GM21576 (cell line): ENCODE measurements at regions not wholly inside any gene's neighbourhood (a gene's known extent, or its start where the extent isn't known, plus 50 kb on each side); places are given as distances from the start of the nearest gene placed in this dataset.

Experiments
- ATAC-seq: cut with Tn5 transposase; IDR thresholded peaks from one replicate; pipeline ENCODE4 v1.9.1; 2021; ENCODE audit warnings: mild to moderate bottlenecking, moderate library complexity; ENCODE audit not compliant: unreplicated experiment

DNA sequence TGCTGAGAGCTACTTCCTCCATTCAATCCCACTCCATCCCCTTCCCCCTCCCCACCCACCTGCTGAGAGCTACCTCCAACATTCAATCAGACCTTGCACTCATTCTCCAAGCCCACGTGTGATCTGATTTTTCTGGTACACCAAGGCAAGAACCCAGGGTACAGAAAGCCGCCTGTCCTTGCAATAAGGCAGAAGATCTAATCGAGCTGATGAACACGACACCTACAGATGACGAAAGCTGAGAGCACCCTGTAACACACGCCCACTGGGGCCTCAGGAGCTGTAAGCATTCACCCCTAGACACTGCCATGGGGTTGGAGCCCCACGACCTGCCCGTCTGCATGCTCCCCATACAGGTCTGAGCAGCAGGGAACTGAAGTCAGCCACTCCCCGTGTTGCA, 58.3 kb downstream of the TRIML1 start:
- ATAC-seq: no peak

DNA sequence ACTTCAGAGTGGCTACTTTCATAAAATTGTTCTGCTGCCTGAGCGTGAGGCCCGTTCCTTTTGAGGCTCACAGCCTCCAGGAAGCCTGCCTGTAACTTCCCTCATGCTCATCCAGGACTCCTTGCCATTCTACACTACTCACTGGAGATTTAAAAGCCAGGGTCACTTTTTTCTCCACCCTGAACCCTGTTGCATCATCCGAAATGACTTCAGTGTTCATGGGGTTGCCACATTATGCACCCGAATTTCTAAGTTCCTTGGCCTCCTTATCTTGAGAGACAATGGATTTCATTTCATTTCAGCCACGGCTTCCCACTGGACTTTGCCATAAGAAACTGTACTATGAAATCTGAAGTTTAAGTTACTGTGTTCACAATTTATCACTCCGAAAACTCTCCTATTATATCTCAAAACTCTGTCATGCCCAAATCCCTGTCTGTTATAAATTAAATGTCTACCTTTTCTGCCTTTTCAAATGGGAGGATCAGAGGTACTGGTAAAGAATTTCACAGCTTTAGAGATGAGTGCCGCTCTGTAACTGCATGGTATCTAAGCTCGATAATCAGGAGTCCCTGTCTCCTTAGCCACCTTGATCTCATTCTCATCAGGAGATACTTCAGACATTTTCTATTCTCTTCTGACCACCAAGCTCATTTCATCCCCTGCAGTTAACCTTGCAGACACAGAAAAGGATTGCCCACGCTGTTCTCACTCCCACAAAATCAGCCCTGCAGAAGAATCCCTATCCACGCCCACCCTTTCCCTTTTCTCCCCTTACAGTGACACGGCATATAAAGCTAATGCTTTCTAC, 59.9 kb downstream of the TRIML1 start:
- ATAC-seq: no peak

DNA sequence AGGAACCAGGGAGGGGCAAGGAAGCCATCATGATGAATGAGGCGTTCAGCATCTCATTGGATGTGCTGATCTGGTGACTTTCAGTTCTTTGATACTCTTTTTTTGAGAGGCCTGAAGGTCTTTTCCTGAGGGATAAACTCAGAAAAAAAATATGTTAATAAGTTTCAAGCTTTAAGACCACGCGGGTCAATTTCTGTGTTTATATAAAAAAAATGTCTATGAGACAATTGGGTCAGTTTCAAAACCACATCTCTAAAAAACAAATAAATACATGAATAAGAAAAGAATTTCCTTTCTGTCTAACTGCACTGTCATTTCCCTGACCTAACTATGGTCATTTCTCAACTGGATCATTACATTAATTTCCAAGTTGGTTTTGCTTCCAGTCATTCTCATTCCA, 62.6 kb downstream of the TRIML1 start:
- no peak for ATAC-seq

DNA sequence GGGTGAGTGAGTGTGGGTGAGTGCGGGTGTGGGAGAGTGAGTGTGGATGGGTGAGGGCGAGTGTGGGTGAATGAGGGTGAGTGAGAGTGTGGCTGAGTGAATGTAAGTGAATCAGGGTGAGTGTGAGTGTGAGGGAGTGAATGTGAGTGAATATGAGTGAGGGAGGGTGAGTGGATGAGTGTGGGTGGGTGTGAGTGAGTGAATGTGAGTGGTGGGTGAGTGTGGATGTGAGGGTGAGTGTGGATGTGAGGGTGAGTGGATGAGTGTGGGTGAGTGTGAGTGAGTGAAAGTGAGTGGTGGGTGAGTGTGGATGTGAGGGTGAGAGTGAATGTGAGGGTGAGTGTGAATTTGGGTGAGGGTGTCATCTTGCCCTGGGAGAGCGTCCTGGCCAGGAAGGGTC, 67.5 kb downstream of the TRIML1 start:
- ATAC-seq: no peak

DNA sequence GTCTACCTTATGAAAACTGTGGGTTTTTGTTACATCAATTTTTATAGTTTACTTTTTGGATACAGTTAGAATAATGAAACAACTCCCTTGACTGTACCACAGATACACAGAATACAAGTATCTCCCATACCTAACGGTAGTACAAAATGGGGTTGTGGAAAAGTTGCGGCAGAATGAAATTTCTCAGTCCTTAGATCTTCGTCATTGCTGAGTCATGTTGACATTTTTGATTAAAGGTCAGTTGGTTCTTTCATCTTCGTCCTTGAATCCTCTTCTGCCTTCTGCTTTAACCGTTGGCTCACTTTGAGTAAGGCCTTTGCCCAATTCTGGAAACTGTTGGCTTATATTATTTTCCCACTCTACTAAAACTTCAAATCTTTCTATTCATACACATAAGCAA, 75.6 kb downstream of the TRIML1 start:
- ATAC-seq: no peak

DNA sequence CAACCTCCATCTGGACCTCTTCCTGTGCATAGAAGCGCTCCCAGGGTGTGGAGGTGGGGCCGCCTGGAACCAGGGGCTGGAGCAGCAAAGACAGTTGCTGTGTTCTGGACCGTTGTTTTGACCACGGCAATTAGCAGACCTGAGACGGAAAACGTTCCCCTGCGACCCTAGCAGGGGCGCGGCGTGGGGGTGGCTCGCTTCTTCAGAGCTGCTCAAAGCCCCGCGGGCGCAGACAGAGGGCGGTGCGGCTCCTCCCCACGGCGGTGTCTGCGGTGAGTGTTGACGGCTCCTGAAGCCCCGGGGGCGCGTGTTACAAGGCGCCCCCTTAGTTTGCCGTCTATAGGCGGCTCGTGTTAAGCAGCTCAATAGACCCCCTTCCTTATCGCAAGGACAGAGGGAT, 79.2 kb downstream of the TRIML1 start:
- no peak for ATAC-seq

DNA sequence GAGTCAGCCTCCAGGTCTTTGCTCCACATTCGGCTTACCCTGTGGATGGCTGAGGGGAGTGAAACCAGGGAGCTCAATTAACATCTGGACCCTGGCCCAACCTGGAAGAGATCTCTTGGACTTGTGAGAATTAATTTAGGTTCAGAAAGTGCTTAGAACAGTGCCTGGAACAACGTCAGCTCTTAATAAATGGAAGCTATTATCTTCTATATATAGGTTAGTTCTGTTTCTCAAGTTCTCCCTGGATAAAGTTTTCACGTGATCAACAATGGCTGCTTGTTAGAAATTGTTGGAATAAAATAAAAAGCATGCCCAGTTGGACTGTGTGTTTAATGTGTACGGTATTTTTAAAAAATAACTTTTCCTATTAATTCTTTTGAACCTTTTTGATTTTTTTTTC, 80.8 kb downstream of the TRIML1 start:
- no peak for ATAC-seq

DNA sequence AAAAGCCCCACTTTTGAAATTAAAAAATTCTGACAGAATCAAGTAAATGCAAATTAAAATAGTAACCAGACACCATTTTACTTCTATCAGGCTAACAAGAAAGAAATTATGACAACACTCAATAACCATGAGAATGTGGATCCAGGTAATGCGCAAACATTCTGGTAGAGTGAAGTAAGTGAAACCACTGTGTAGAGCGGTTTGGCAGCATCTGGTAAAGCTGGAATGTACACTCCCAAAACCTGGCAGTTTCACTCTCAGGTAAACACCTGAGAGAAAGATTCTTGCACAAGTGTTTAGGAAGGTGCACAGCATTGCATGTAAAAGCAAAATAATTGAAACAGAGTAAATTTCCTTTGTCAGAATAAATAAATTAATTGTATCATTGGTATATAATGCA, 81.8 kb downstream of the TRIML1 start:
- ATAC-seq: no peak

DNA sequence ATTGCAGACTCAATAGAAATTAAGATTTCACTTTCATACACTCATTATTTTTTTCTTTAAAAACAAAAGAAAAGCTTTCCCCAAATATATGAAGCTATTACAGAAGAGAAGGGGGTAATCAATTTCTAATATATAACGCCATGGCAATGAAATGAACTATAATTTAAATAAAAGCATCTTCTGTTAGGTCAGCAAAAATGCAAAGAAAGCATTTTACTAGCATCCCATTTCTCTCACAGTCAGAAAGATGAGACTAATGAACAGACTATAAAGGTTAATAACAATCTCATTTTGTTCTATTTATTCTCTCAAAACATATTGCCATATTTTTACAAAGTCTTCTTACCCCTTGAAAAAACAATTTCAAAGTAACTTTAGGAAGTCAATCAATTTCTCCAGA, 89.0 kb downstream of the TRIML1 start:
- ATAC-seq: no peak

DNA sequence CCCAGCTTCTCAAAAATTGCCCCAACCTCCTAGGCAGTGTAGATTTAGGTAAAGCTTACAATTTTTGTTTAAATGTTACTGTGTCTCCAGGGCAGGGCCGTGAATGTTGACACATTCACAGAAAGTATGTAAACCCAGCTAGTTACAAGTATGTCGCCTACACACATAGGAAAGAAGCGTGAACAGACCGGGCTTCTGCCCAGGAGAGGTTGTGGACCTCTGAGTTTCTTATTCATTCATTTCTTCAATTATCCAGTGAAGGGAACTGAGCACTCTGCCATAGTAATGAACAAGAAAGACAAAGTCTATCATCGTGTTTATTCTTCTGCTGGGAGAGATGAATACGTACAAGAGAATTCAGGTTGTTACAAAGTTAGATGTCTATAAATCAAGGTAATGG, 93.2 kb downstream of the TRIML1 start:
- no peak for ATAC-seq

DNA sequence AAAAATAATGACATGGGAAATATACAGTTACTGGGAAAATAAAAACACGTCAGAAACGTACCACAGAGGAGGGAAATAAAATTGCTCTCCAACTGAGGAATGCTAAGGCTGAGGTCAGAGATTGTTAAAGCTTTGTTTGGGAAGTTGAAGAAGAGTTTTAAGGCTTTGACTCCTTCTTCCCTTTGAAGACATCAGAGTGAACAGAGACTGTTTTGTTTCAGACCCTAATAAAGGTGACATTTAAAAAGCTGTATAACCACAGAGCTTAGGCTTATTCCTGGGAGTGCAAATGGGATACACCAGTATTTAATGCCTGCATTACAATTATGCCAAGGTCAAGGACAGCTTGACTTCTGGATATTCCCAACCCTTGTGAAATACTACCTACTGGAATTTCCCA, 102.8 kb downstream of the TRIML1 start:
- no peak for ATAC-seq

DNA sequence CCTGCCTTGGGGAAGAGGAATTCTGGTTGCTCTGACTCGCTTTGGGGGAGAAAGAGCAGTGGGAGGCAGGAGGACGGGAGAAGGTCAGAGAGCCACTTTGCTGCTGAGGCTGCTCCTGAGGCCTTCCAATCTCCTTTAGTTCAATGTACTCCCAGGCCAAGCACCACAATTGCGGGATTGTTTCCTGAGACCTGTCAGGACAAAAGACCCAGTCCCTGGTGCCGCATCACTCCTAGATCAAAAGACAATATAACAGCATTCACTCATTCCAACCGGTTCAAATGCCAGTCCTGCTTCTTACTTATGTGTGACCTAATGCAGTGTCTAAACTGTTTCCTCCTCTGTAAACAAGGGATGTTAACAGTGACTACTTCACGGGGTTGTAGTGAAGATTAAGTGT, 106.4 kb downstream of the TRIML1 start:
- ATAC-seq: no peak

DNA sequence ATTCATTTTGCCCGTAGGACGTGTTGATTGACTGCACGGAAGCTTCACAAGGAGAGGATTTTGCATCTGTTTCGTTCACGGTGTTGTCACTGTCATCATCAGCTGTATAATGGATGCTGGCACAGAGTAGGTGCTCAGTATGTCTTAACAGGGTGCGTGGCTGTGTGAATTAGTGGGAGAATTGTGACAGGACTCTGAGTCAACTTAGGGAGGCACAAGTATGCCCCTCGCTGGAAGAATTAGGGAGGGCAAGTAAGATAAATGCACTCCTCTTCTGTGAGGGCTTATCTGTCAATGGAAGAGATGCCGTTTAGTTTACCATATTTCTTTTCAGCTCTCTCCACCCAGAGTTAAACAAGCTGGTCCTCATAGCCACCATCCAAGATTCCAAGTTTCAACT, 107.2 kb downstream of the TRIML1 start:
- no peak for ATAC-seq

DNA sequence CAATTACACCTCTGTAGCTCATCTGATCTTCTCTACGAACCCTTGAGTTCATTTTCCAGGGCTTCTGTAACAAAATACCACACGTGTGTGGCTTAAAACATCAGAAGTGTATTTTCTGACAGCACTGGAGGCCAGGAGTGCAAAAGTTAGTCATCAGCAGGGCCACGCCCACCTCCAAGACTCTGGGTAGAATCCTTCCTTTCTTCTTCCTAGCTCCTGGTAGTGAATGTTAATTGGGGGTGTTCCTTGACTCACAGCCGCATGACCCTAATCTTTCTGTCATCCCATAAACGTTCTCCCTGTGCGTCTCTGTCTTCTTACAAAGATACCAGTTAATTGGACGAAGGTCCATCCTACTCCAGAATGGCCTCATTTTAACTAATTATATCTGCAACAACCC, 115.0 kb downstream of the TRIML1 start:
- no peak for ATAC-seq

DNA sequence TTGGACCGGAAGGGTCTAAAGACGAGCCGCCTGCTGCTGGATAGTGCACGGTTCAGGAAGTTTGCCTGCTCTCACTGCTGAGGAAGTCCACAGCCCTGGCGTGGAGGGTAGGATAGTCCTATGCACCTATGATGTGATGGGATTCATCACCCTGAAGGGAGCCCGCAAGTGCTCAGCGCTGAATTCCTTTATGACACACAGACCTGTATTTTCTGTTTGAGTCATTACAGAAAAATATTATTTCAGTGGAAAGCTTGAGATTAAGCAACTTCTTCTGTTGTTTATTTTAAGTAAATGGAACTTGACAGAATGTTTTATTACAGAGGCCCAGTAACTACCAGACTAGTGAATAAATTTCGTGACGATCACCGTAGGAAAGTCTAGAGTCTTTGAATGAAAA, 123.2 kb downstream of the TRIML1 start:
- no peak for ATAC-seq

DNA sequence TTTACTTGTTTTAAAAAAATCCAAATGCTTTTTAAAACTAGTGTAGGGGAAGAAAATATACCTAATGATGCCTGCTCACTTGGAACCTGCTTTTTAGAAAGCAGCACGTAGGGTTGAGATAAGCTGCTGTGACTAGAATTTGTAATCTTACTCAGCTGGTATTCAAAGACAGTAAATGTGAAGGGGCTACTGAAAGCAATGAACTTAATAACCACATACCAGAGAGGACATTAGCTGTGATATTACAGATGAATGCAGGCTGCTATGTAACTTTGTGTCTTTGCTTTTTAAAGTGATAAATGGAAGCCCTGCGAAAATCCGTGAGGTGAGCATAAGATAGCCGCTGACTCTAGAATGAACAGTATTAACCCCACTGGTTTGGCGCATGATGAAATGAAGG, 124.1 kb downstream of the TRIML1 start:
- no peak for ATAC-seq

DNA sequence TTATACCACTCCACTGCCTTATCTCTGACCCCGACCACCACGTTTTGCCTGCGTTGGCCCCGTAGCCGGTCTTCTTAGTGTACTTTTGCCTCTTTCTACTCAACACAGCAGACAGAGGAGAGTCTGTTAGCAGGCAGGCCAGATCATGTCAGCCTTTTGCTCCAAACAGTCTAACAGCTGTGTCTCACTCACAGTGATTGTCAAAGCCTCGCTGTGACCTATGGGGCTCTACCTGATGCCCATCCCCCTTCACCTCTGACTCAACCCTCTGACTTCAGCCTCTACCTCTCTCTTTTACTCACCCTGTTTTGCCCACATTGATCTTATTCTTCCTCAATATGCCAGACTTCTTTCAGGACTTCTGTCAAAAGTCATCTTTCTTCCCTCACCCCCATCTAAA, 127.1 kb downstream of the TRIML1 start:
- ATAC-seq: no peak

DNA sequence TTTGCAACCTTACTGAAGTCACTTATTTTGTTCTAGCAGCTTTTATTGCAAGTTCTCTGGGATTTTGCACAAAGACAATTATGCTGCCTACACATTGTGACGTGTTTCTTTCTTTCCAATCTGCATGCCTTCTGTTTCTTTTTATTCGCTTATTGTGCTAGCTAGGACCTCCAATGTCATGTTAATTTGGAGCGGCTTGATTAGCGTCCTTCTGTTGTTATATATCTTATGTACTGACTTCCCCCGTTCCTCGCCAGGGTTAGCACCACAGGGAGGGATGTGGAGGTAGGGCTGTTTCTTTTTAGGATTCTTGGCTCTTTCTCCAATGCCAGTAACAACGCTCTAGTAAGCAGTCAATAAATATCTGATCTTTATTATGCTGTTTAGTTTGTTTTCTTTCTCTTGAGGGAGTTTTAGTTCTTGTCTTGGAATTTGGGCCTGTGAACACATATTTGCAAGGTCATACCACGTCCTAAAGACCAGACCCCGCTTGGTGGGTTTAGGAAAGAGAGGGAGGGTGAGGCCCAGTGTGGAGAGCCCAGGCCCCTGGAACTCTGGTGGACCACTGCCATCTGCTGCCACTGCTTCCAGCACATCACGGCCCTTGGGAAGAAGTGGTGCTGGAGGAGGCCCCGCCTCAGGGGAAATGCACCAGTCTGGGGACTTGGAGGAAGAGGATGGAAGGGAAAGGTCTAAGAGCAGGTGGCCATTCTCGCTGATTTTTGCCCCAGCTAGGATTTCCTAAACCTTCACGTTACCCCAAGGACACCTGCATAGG, 129.1 kb downstream of the TRIML1 start:
- ATAC-seq: no peak

DNA sequence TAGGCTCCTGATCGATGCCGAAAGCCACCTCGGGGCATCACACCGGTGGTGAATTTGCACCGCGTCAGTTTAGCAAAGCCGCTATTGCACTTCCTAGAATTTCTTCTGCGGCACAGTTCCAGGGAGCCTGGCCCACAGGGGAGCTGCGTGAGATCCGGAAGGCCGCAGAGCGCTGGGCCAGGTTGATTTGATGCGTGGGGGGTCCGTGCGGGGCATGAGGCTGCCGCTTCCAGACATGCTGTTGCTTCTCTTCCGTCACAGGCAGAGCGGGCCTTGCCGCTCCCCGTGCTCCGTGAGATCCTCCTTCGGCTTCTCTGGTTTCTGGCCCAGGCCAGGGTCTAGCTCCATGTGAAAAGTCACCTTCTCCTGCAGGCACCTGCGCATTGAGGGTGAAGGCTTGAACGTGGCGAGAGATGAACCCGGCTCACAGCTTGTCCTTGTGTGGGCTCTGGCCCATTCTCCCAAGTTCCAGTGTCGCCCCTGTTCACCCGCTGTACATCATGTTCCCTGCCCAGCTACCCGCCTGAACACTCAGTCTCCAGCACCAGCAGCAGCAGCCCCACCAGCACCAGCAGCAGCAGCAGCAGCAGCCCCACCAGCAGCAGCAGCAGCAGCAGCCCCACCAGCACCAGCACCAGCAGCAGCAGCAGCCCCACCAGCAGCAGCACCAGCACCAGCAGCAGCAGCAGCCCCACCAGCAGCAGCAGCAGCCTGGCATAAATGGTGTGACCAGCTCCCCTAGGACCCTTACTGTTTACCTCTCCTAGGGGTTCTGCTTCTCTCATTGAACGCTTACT, 131.2 kb downstream of the TRIML1 start:
- ATAC-seq: no peak

DNA sequence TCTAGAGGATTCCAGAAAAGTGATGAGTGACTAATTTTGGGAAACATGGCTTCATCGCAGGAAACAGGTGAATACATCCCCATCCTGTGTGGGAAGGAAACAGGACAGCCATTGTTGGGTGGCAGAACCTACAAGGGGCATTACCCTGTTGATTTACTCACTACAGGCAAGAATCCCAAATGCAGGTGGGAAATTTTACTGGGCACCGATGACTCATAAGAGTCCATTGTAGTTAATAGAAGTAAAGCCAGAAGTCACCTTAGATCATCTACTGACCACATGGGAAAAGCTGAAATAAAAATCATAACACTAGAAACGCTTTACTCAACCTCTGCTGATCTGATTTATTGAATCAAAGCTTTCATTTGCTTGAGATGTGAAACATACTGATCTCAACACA, 136.4 kb downstream of the TRIML1 start:
- no peak for ATAC-seq

DNA sequence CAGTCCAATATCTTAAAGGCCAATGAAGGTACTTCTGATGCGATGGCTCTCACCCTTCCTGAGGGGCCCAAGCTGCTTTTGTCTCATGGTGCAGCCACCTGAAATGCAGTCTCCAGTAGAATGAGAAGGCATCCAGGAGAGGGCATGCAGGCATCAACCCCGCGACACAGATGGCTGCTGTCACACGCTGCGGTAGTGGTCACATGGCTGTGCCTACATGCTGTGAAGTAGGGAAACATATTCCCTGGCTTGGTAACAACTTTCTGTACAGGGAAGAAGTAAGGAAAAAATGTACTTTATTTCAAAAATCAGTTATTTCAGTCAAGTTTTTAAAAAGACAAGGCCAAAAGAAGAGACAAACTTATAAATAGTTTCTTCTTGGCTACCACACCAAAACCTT, 139.9 kb downstream of the TRIML1 start:
- no peak for ATAC-seq
